Right lobe of liver (tissue), 6 donors: ENCODE measurements at regions not wholly inside any gene's neighbourhood (a gene's known extent, or its start where the extent isn't known, plus 50 kb on each side); places are given as distances from the start of the nearest gene placed in this dataset.

Experiments used
- ATAC-seq, 4 donors: fragments of 200-7000 bp; cut with Tn5 transposase; one replicate each; pipeline ENCODE4 v1.9.1; 2020; ENCODE audit warnings: mild to moderate bottlenecking in 4 of 4, moderate library complexity in 4 of 4
- DNase-seq, 3 donors: peaks; one replicate each; pipeline ENCODE4 v3.0.0-alpha.2; 2020
- H3K27ac ChIP-seq, 3 donors: fragments of 200-600 bp; one replicate each; pipeline ENCODE4 v1.8.0; 2022
- H3K27me3 ChIP-seq, 2 donors: fragments of 200-600 bp; one replicate each; pipeline ENCODE4 v1.8.0; 2022
- H3K36me3 ChIP-seq, 4 donors: fragments of 200-600 bp; sonication (generic) in 1 of 4; one replicate each; pipeline versions ENCODE4 v1.5.1 to v1.8.0; 2017 to 2022; ENCODE audit warnings: control low read depth in 1 of 4
- H3K4me1 ChIP-seq, 4 donors: fragments of 200-600 bp; sonication (generic) in 1 of 4; one replicate each; pipeline versions ENCODE4 v1.5.1 to v1.8.0; 2017 to 2022; ENCODE audit warnings: control low read depth in 1 of 4
- H3K4me3 ChIP-seq, 3 donors: fragments of 200-600 bp; one replicate each; pipeline ENCODE4 v1.8.0; 2022
- H3K9me3 ChIP-seq, 4 donors: fragments of 200-600 bp; sonication (generic) in 1 of 4; one replicate each; pipeline versions ENCODE4 v1.5.1 to v1.8.0; 2017 to 2022; ENCODE audit warnings: control low read depth in 1 of 4
- POLR2A ChIP-seq: fragments of 450-650 bp; IDR thresholded peaks from one replicate; pipeline ENCODE4 v1.6.1; 2017; ENCODE audit warnings: antibody characterized with exemption, mild to moderate bottlenecking
- whole genome bisulfite sequencing: methylation state at CpG from one replicate; pipeline ENCODE4 v1.1.6; 2018; ENCODE audit warnings: low coverage, low lambda C conversion rate; ENCODE audit not compliant: insufficient coverage; ENCODE audit errors: missing lambda C conversion rate; 5-methylcytosine and 5-hydroxymethylcytosine counted together
- intact Hi-C, 2 donors: fragments of 100-400 bp; cut with DNase I; formaldehyde crosslinking; loops; one replicate each; pipeline versions ENCODE4 v1.11.2 to v1.14.1; 2022
- TF ChIP-seq, protein P1 (sequence below), 4 donors: fragments of 200-600 bp in 3 of 4; fragments of 450-650 bp in 1 of 4; IDR thresholded peaks; one replicate each; pipeline versions ENCODE4 v1.5.1 to v1.8.0; 2016 to 2022; ENCODE audit warnings: antibody characterized with exemption in 4 of 4, mild to moderate bottlenecking in 2 of 4
- donor health status: DM: no; HTN: yes; CAD: no.
- donor health status: DM: no; HTN: no; CAD: no.
- donor health status: DM: no; HTN: no; CAD: no.
- donor health status: DM: no; HTN: yes; CAD: no.
- donor health status: DM: no; HTN: yes; CAD: no.

DNA sequence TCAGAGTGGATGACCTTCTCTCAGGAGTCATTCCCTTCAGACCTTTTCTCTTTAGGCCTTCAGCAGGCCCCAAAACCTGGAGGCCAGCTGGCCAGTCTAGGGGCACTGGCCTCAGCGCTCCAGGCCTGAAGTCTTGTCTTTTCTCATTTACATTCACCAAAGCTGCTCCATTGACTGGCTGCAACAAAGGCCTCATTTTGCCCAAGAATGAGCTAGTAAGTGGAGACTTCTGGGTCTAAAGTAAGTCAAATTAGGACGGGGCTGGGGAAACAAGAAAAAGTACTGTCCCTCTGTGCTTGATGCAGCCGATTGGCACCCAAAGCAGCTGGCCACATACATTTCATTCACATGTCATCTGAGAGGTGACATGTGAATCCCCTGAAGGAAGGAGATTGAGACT, 83.8 kb upstream of the RIOK3 start:
- ATAC-seq (peak in 1 of 4 donors; percentile 29), DNase-seq (no peak)
- peaks cover 0 to 6% (median 0%) of the 10 kb centered on the region in 4 donors for H3K4me1 ChIP-seq
- TF ChIP-seq, protein P1, sequence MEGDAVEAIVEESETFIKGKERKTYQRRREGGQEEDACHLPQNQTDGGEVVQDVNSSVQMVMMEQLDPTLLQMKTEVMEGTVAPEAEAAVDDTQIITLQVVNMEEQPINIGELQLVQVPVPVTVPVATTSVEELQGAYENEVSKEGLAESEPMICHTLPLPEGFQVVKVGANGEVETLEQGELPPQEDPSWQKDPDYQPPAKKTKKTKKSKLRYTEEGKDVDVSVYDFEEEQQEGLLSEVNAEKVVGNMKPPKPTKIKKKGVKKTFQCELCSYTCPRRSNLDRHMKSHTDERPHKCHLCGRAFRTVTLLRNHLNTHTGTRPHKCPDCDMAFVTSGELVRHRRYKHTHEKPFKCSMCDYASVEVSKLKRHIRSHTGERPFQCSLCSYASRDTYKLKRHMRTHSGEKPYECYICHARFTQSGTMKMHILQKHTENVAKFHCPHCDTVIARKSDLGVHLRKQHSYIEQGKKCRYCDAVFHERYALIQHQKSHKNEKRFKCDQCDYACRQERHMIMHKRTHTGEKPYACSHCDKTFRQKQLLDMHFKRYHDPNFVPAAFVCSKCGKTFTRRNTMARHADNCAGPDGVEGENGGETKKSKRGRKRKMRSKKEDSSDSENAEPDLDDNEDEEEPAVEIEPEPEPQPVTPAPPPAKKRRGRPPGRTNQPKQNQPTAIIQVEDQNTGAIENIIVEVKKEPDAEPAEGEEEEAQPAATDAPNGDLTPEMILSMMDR (IDR thresholded peaks at IDR 0.05), result no peak
- no peak for TF ChIP-seq POLR2A
- H3K27me3 ChIP-seq, result no peaks in the 10 kb centered on the region
- 95% methylated on average over 3 of the region's 3 CpGs for WGBS
- no peaks in the 10 kb centered on the region for H3K36me3 ChIP-seq
- intact Hi-C loops, result loop anchor here in 1 of 2 donors (10.0 kb wide), 1 partner anchor 244 kb away; no protein-coding TSS in a partner anchor
- H3K4me3 ChIP-seq, result no peak overlapping the region
- no peaks in the 10 kb centered on the region for H3K9me3 ChIP-seq
- H3K27ac ChIP-seq, result no peak overlapping the region

DNA sequence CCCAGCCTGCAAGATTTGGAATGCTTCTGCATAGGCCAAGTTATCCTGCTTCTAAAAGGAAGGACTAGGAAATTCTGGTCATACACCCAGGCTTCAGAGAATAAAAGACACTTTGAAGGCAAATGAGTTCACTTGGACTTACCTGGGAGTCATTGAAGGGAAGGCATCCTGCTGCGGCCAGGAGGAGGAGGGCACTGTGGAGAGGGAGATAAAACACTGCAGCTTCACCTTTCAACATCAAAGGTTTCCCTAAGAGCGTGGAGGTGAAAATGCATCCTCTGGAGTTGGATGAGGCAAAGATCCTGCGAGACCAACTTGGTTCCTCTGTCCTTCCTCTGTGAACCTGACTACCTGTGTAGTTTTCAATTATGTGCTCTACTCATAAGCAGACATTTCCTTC, 79.5 kb upstream of the RIOK3 start:
- intact Hi-C loops, result no loop called here
- H3K4me1 ChIP-seq, result peaks cover 0 to 12% (median 5%) of the 10 kb centered on the region in 4 donors
- TF ChIP-seq, protein P1 (IDR thresholded peaks at IDR 0.05), result no peak
- TF ChIP-seq POLR2A, result no peak
- H3K4me3 ChIP-seq, result no peak overlapping the region
- 90% methylated on average over 2 of the region's 3 CpGs for WGBS
- DNase-seq (no peak), ATAC-seq (no peak)
- H3K27me3 ChIP-seq, result no peaks in the 10 kb centered on the region
- H3K9me3 ChIP-seq, result no peaks in the 10 kb centered on the region
- H3K36me3 ChIP-seq, result no peaks in the 10 kb centered on the region
- H3K27ac ChIP-seq, result no peak overlapping the region

DNA sequence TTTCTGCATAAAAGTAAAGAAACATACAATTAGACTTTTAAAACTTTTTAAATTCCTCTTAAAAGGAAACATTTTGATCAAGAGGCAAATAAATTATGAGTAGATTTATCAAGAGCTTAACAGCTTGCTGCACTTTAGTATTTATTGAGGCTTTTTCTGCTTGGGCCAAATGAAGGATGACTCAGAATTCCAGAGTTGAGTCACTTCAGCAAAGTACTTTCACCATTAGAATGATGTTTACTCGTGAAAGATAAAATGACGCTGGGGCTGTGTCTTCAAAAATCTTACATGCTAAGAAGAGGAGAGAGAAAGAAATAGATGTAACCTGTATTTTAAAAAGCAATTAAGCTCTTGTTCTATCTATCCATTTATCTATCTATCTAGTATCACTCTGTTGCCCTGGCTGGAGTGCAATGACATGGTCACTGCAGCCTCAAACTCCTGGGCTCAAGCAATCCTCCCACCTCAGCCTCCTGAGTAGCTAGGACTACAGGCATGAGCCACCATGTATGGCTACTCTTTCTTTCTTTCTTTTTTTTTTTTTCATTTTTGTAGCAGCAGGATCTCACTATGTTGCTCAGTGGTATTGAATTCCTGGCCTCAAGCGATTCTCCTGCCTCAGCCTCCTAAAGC, 75.3 kb upstream of the RIOK3 start:
- no peaks in the 10 kb centered on the region for H3K9me3 ChIP-seq
- 44% methylated on average over 3 of the region's 3 CpGs for WGBS
- H3K36me3 ChIP-seq, result no peaks in the 10 kb centered on the region
- intact Hi-C loops, result no loop called here
- no peaks in the 10 kb centered on the region for H3K27me3 ChIP-seq
- peaks cover 0 to 15% (median 6%) of the 10 kb centered on the region in 4 donors for H3K4me1 ChIP-seq
- no peak for DNase-seq
- H3K4me3 ChIP-seq, result no peak overlapping the region
- ATAC-seq, result peak in 2 of 4 donors; percentile 31 to 78
- TF ChIP-seq, protein P1 (IDR thresholded peaks at IDR 0.05), result no peak
- peak overlapping the region; percentile 8 to 56 (median 17) for H3K27ac ChIP-seq

DNA sequence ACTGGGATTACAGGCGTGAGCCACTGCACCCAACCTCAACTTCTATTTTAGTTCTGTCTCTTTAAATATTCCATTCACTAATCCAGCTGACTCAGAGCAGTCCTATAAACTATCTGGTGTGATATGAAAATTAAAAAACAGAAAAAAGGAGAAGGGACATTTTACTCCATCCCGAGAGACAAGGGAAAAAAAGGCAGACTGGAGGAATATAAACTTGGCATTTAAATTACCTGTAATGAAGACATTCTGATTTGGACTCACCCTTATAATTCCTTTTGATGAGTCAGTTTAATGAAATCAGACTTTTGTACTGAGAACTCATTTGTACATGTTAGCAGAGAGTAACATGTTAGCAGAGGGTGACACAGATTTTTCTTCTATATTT, 74.8 kb upstream of the RIOK3 start:
- Histone ChIP-seq H3K4me3 (no peak overlapping the region), H3K36me3 (no peaks in the 10 kb centered on the region), H3K9me3 (no peaks in the 10 kb centered on the region), H3K27ac (peak overlapping the region; percentile 8 to 56 (median 17)), H3K27me3 (no peaks in the 10 kb centered on the region), H3K4me1 (peaks cover 0 to 15% (median 6%) of the 10 kb centered on the region in 4 donors)
- intact Hi-C loops, result no loop called here
- ATAC-seq (peak in 2 of 4 donors; percentile 38 to 73), DNase-seq (no peak)
- WGBS, result 53% methylated on average over 2 of the region's 2 CpGs
- TF ChIP-seq POLR2A, result no peak
- TF ChIP-seq, protein P1 (IDR thresholded peaks at IDR 0.05), result no peak
